Ectodermal cell (in vitro differentiated cells): ENCODE measurements at regions not wholly inside any gene's neighbourhood (a gene's known extent, or its start where the extent isn't known, plus 50 kb on each side); places are given as distances from the start of the nearest gene placed in this dataset.

Experiments used
- H3K27ac ChIP-seq: 2 replicates; pipeline ENCODE4 v1.7.0; 2013; ENCODE audit warnings: mild to moderate bottlenecking, low read depth, low read length; ENCODE audit not compliant: insufficient read depth, poor library complexity, severe bottlenecking
- H3K27me3 ChIP-seq: 2 replicates; pipeline ENCODE4 v1.7.0; 2013; ENCODE audit warnings: mild to moderate bottlenecking, low read length; ENCODE audit not compliant: insufficient read depth, control insufficient read depth, poor library complexity, severe bottlenecking
- H3K36me3 ChIP-seq: one replicate; pipeline ENCODE4 v1.7.0; 2013; ENCODE audit warnings: low read length; ENCODE audit not compliant: control insufficient read depth, insufficient read depth
- H3K4me1 ChIP-seq: one replicate; pipeline ENCODE4 v1.7.0; 2013; ENCODE audit warnings: low read length; ENCODE audit not compliant: control insufficient read depth, insufficient read depth
- H3K4me3 ChIP-seq: 2 replicates; pipeline ENCODE4 v1.7.0; 2013; ENCODE audit warnings: low read depth, low read length, control low read depth; ENCODE audit not compliant: insufficient read depth
- H3K9me3 ChIP-seq: 2 replicates; pipeline ENCODE4 v1.7.0; 2013; ENCODE audit warnings: mild to moderate bottlenecking, low read length, moderate library complexity; ENCODE audit not compliant: control insufficient read depth
- whole genome bisulfite sequencing, 2 experiments: methylation state at CpG; one replicate each; pipeline ENCODE4 v1.1.7; 2013; ENCODE audit warnings: missing lambda C conversion rate in 2 of 2; 5-methylcytosine and 5-hydroxymethylcytosine counted together

DNA sequence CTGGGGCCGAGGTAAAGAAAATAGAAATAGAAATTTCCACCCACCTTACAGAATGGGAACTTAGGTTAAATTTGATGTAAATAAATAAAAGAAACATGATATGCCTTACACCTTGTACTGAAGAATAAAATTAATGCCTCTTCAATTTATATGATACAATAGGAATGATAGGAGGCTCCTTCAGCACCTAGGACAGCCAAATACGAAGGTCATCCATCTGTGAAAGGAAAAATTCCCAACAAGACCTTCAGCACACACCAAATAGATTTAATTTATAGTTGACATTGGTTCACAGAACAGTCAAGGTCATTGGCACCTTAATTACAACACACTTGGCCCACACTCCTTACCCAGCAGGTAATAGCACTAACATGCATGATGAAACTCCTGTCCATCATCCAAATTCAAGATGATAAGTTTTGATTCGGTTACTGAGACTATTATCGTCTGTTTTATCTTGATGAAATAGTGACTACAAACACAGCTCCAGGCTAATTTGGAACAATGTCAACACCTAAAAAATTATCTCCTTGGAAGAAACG is 250.9 kb downstream of the SNX13 start:
- no peaks in the 10 kb centered on the region for H3K36me3 ChIP-seq
- WGBS, 2 experiments = 87 to 98% methylated on average over 3 of the region's 5 CpGs
- no peaks in the 10 kb centered on the region for H3K4me1 ChIP-seq
- H3K4me3 ChIP-seq = no peak overlapping the region
- H3K27me3 ChIP-seq = no peaks in the 10 kb centered on the region
- H3K9me3 ChIP-seq = no peaks in the 10 kb centered on the region
- no peak overlapping the region for H3K27ac ChIP-seq

DNA sequence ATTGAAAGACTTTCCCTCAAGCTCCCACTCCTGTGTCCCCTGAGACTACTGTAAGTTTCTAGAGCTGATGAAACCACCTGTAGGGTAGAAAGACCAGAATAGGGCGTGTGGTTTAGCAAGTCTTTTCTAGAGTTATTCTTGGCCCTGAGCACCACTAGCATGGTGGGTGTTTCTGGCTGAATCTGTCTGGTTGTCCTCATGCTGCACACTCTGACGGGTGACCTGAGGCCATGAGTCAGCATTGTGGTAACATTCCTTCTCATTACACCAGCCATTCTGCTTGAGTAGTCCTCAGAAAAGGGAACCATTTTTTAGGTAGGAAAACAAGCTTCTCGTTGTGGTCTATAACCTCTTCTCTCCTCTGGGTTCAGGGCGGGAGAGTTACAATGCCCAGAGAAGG is 250.3 kb downstream of the SNX13 start:
- Histone ChIP-seq H3K27me3 (no peaks in the 10 kb centered on the region), H3K4me3 (no peak overlapping the region), H3K4me1 (no peaks in the 10 kb centered on the region), H3K9me3 (no peaks in the 10 kb centered on the region), H3K27ac (no peak overlapping the region), H3K36me3 (no peaks in the 10 kb centered on the region)
- 87 to 91% methylated on average over 4 of the region's 4 CpGs for WGBS, 2 experiments

- Histone ChIP-seq H3K27me3 (no peaks in the 10 kb centered on the region), H3K9me3 (peaks cover 2% of the 10 kb centered on the region), H3K4me1 (no peaks in the 10 kb centered on the region), H3K4me3 (no peak overlapping the region), H3K36me3 (no peaks in the 10 kb centered on the region), H3K27ac (no peak overlapping the region)
- WGBS, 2 experiments = 78 to 79% methylated on average over 6 of the region's 6 CpGs
Measured at GRCh38 chr7:17696422-17696821, 243.9 kb downstream of the SNX13 start.

DNA sequence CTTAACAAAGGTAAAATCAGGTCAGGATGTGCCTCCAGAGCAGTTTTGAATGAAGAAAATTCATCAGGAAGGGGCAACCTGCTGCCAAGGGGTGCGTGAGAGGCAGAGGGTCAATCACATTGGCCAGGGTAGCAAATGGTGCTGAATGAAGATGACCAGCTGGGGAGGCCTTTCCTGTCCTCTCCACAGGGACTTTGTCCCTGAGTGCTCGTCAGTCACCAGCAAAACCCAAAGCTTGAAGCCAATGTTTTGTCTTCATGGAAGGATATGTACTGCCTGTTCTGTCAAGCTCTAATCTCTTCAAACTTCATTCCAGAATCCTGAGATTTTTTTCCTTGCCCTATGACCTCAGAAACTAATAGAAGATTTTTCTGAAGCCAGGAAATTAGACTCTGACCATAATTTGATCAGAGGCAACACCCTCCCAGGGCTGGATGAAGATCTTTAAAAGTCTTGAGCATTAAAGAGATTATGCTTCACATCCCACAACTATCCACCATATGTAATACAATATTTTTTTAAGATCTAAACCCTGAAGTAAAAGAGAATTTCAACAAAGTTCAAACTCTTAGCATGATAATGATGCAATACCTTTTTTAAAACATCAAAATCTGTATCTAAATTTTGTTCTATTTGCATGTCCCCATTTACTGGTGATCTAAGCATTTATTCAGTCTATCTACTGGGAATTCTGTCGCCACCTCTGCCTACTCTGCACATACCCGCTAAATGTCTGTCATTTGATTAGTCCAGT is 243.0 kb downstream of the SNX13 start:
- Histone ChIP-seq H3K4me3 (no peak overlapping the region), H3K36me3 (no peaks in the 10 kb centered on the region), H3K4me1 (no peaks in the 10 kb centered on the region), H3K27ac (no peak overlapping the region), H3K27me3 (no peaks in the 10 kb centered on the region), H3K9me3 (peaks cover 2% of the 10 kb centered on the region)
- 95 to 98% methylated on average over 4 of the region's 4 CpGs for WGBS, 2 experiments

DNA sequence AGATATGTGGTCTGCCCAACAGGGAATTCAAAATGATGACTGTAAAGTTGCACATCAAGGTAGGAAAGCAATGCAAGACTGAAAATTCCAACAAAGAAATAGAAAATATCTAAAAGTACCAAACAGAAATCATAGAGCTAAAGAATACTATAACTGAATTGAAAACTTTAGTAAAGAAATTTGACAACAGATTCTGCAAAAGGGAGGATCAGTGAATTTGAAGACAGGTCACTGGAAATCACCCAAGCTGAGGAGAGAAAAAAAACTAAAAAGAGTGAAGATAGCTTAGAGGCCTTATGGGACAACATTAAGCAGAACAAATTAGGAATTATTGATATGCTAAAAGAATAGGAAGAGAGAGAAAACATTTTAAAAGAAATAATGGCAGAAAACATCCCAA is 240.6 kb downstream of the SNX13 start:
- Histone ChIP-seq H3K27me3 (no peaks in the 10 kb centered on the region), H3K27ac (no peak overlapping the region), H3K9me3 (peaks cover 2% of the 10 kb centered on the region), H3K4me1 (no peaks in the 10 kb centered on the region), H3K36me3 (no peaks in the 10 kb centered on the region), H3K4me3 (no peak overlapping the region)

- Histone ChIP-seq H3K4me3 (no peak overlapping the region), H3K27ac (no peak overlapping the region), H3K36me3 (no peaks in the 10 kb centered on the region), H3K27me3 (no peaks in the 10 kb centered on the region), H3K9me3 (peaks cover 2% of the 10 kb centered on the region), H3K4me1 (no peaks in the 10 kb centered on the region)
- WGBS, 2 experiments = 67 to 89% methylated on average over 1 to 3 of the region's 3 CpGs
Measured at GRCh38 chr7:17700138-17700537, 240.2 kb downstream of the SNX13 start.

- H3K27me3 ChIP-seq = no peaks in the 10 kb centered on the region
- H3K4me1 ChIP-seq = peaks cover 19% of the 10 kb centered on the region
- H3K4me3 ChIP-seq = no peak overlapping the region
- H3K9me3 ChIP-seq = no peaks in the 10 kb centered on the region
- no peak overlapping the region for H3K27ac ChIP-seq
- 71 to 86% methylated on average over 4 of the region's 4 CpGs for WGBS, 2 experiments
- no peaks in the 10 kb centered on the region for H3K36me3 ChIP-seq
Measured at GRCh38 chr7:17706275-17706674, 234.0 kb downstream of the SNX13 start.

DNA sequence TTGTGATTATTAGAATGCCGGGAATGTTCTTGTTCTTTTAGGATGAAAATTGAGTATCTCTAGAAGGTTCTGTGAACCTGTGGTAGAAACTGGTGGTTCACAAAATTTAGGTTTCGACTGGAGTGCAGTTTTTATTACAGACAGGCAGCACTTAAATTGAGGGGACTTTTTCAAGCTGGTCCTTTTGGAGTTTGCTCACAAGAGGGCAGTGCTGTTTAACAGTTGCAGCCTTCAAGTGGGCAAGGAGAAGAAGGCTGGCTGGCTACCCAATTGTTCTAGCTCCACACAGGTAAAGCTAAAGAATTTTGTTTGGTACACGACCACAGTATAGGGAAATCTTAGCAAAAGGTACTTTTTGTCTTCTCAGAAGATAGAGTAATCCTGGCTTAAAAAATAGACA is 233.6 kb downstream of the SNX13 start:
- Histone ChIP-seq H3K9me3 (no peaks in the 10 kb centered on the region), H3K4me3 (no peak overlapping the region), H3K36me3 (no peaks in the 10 kb centered on the region), H3K4me1 (peaks cover 19% of the 10 kb centered on the region), H3K27ac (no peak overlapping the region), H3K27me3 (no peaks in the 10 kb centered on the region)
- 36 to 45% methylated on average over 3 of the region's 3 CpGs for WGBS, 2 experiments

GRCh38 chr7:17709127-17709526 is 231.2 kb downstream of the SNX13 start:
- Histone ChIP-seq H3K9me3 (no peaks in the 10 kb centered on the region), H3K4me3 (no peak overlapping the region), H3K27me3 (no peaks in the 10 kb centered on the region), H3K36me3 (no peaks in the 10 kb centered on the region), H3K27ac (no peak overlapping the region), H3K4me1 (peaks cover 19% of the 10 kb centered on the region)
- WGBS, 2 experiments = 88% methylated on average over 1 of the region's 1 CpG; no CpG with 5 or more reads in 1 of the 2 experiments

GRCh38 chr7:17709599-17709998 is 230.7 kb downstream of the SNX13 start:
- no peaks in the 10 kb centered on the region for H3K36me3 ChIP-seq
- no peaks in the 10 kb centered on the region for H3K27me3 ChIP-seq
- no peak overlapping the region for H3K27ac ChIP-seq
- peaks cover 19% of the 10 kb centered on the region for H3K4me1 ChIP-seq
- no peak overlapping the region for H3K4me3 ChIP-seq
- 80 to 91% methylated on average over 2 of the region's 2 CpGs for WGBS, 2 experiments
- H3K9me3 ChIP-seq = no peaks in the 10 kb centered on the region
